ENCODE measurements at regions not wholly inside any gene's neighbourhood (a gene's known extent, or its start where the extent isn't known, plus 50 kb on each side); places are given as distances from the start of the nearest gene placed in this dataset.

- Histone ChIP-seq H4K8ac (ENCODE audit: low read depth, low read length) (no peak overlapping the region), H3K9me3 (ENCODE audit: insufficient read depth, low read depth, low read length) (no peaks in the 10 kb centered on the region), H4K12ac (ENCODE audit: low read depth, low read length) (no peak overlapping the region), H2BK12ac (ENCODE audit: low read length) (no peak overlapping the region), H3K27ac (ENCODE audit: low read depth, low read length) (no peak overlapping the region), H3K4ac (ENCODE audit: low read depth, low read length) (no peak overlapping the region), H4K91ac (ENCODE audit: low read depth, low read length) (no peak overlapping the region), H3K9ac (ENCODE audit: low read length) (no peak overlapping the region), H2BK120ac (ENCODE audit: insufficient read depth, low read length, poor library complexity) (no peak overlapping the region), H3K4me3 (ENCODE audit: low read depth, low read length) (no peak overlapping the region), H3K14ac (ENCODE audit: low read length) (no peak overlapping the region), H2BK5ac (ENCODE audit: low read depth, low read length, poor library complexity) (no peak overlapping the region), H3K79me2 (ENCODE audit: control insufficient read depth, insufficient read depth, low read length, poor library complexity) (no peaks in the 10 kb centered on the region), H3K4me1 (ENCODE audit: control insufficient read depth in 1 of 2, insufficient read depth in 2 of 2, low read length in 2 of 2) (no peaks in the 10 kb centered on the region), H3K27me3 (ENCODE audit: insufficient read depth, low read length) (no peaks in the 10 kb centered on the region), H3K18ac (ENCODE audit: low read length) (no peak overlapping the region), H3K36me3 (ENCODE audit: control insufficient read depth in 1 of 2, insufficient read depth in 2 of 2, low read length in 2 of 2) (no peaks in the 10 kb centered on the region), H2AFZ (ENCODE audit: insufficient read depth, low read length, poor library complexity) (no peak overlapping the region), H3K4me2 (ENCODE audit: low read length) (no peak overlapping the region), H2AK5ac (ENCODE audit: low read length) (no peak overlapping the region), H3K79me1 (ENCODE audit: low read length) (no peaks in the 10 kb centered on the region), H3K23ac (ENCODE audit: low read length) (no peak overlapping the region)
- DNase-seq = no peak
- no CpG with 5 or more reads among the region's 4 CpGs for WGBS (ENCODE audit: extremely low coverage, insufficient coverage, insufficient read length)
Observed at GRCh38 chr6:117034971-117035370, 157.9 kb downstream of the RFX6 start.

GRCh38 chr6:117050301-117050700, 173.3 kb downstream of the RFX6 start:
- H3K4me3 ChIP-seq (ENCODE audit: low read depth, low read length) = no peak overlapping the region
- H3K23ac ChIP-seq (ENCODE audit: low read length) = no peak overlapping the region
- no peak overlapping the region for H3K4ac ChIP-seq (ENCODE audit: low read depth, low read length)
- no peak overlapping the region for H4K8ac ChIP-seq (ENCODE audit: low read depth, low read length)
- no peaks in the 10 kb centered on the region for H3K79me2 ChIP-seq (ENCODE audit: control insufficient read depth, insufficient read depth, low read length, poor library complexity)
- H3K4me2 ChIP-seq (ENCODE audit: low read length) = no peak overlapping the region
- no peak overlapping the region for H3K18ac ChIP-seq (ENCODE audit: low read length)
- H2BK5ac ChIP-seq (ENCODE audit: low read depth, low read length, poor library complexity) = no peak overlapping the region
- no peaks in the 10 kb centered on the region for H3K4me1 ChIP-seq (ENCODE audit: control insufficient read depth in 1 of 2, insufficient read depth in 2 of 2, low read length in 2 of 2)
- H3K9ac ChIP-seq (ENCODE audit: low read length) = no peak overlapping the region
- H4K12ac ChIP-seq (ENCODE audit: low read depth, low read length) = no peak overlapping the region
- H3K14ac ChIP-seq (ENCODE audit: low read length) = no peak overlapping the region
- no peak overlapping the region for H3K27ac ChIP-seq (ENCODE audit: low read depth, low read length)
- H4K91ac ChIP-seq (ENCODE audit: low read depth, low read length) = no peak overlapping the region
- H2AK5ac ChIP-seq (ENCODE audit: low read length) = no peak overlapping the region
- no peaks in the 10 kb centered on the region for H3K27me3 ChIP-seq (ENCODE audit: insufficient read depth, low read length)
- H3K79me1 ChIP-seq (ENCODE audit: low read length) = no peaks in the 10 kb centered on the region
- no CpG with 5 or more reads among the region's 3 CpGs for WGBS (ENCODE audit: extremely low coverage, insufficient coverage, insufficient read length)
- no peaks in the 10 kb centered on the region for H3K9me3 ChIP-seq (ENCODE audit: insufficient read depth, low read depth, low read length)
- DNase-seq = no peak
- no peak overlapping the region for H2AFZ ChIP-seq (ENCODE audit: insufficient read depth, low read length, poor library complexity)
- H2BK120ac ChIP-seq (ENCODE audit: insufficient read depth, low read length, poor library complexity) = no peak overlapping the region
- no peaks in the 10 kb centered on the region for H3K36me3 ChIP-seq (ENCODE audit: control insufficient read depth in 1 of 2, insufficient read depth in 2 of 2, low read length in 2 of 2)
- no peak overlapping the region for H2BK12ac ChIP-seq (ENCODE audit: low read length)

GRCh38 chr6:117072134-117072533, 193.2 kb upstream of the VGLL2 start:
- Histone ChIP-seq H3K23ac (ENCODE audit: low read length) (no peak overlapping the region), H3K9ac (ENCODE audit: low read length) (no peak overlapping the region), H3K27ac (ENCODE audit: low read depth, low read length) (no peak overlapping the region), H3K9me3 (ENCODE audit: insufficient read depth, low read depth, low read length) (peaks cover 2% of the 10 kb centered on the region), H3K79me2 (ENCODE audit: control insufficient read depth, insufficient read depth, low read length, poor library complexity) (no peaks in the 10 kb centered on the region), H2BK12ac (ENCODE audit: low read length) (no peak overlapping the region), H2BK120ac (ENCODE audit: insufficient read depth, low read length, poor library complexity) (no peak overlapping the region), H2AFZ (ENCODE audit: insufficient read depth, low read length, poor library complexity) (no peak overlapping the region), H4K8ac (ENCODE audit: low read depth, low read length) (no peak overlapping the region), H3K36me3 (ENCODE audit: control insufficient read depth in 1 of 2, insufficient read depth in 2 of 2, low read length in 2 of 2) (no peaks in the 10 kb centered on the region), H3K4me2 (ENCODE audit: low read length) (no peak overlapping the region), H3K14ac (ENCODE audit: low read length) (no peak overlapping the region), H3K4ac (ENCODE audit: low read depth, low read length) (no peak overlapping the region), H3K4me3 (ENCODE audit: low read depth, low read length) (no peak overlapping the region), H4K91ac (ENCODE audit: low read depth, low read length) (no peak overlapping the region), H3K79me1 (ENCODE audit: low read length) (no peaks in the 10 kb centered on the region), H2BK5ac (ENCODE audit: low read depth, low read length, poor library complexity) (no peak overlapping the region), H3K4me1 (ENCODE audit: control insufficient read depth in 1 of 2, insufficient read depth in 2 of 2, low read length in 2 of 2) (no peaks in the 10 kb centered on the region), H3K18ac (ENCODE audit: low read length) (no peak overlapping the region), H3K27me3 (ENCODE audit: insufficient read depth, low read length) (no peaks in the 10 kb centered on the region), H2AK5ac (ENCODE audit: low read length) (no peak overlapping the region), H4K12ac (ENCODE audit: low read depth, low read length) (no peak overlapping the region)
- WGBS (ENCODE audit: extremely low coverage, insufficient coverage, insufficient read length) = no CpG with 5 or more reads among the region's 2 CpGs
- DNase-seq = no peak

GRCh38 chr6:117072781-117073180, 192.6 kb upstream of the VGLL2 start:
- Histone ChIP-seq H3K27me3 (ENCODE audit: insufficient read depth, low read length) (no peaks in the 10 kb centered on the region), H3K4me3 (ENCODE audit: low read depth, low read length) (no peak overlapping the region), H2AFZ (ENCODE audit: insufficient read depth, low read length, poor library complexity) (no peak overlapping the region), H3K14ac (ENCODE audit: low read length) (no peak overlapping the region), H2BK12ac (ENCODE audit: low read length) (no peak overlapping the region), H2BK5ac (ENCODE audit: low read depth, low read length, poor library complexity) (no peak overlapping the region), H3K9ac (ENCODE audit: low read length) (no peak overlapping the region), H3K27ac (ENCODE audit: low read depth, low read length) (no peak overlapping the region), H3K79me2 (ENCODE audit: control insufficient read depth, insufficient read depth, low read length, poor library complexity) (no peaks in the 10 kb centered on the region), H3K18ac (ENCODE audit: low read length) (no peak overlapping the region), H3K23ac (ENCODE audit: low read length) (no peak overlapping the region), H2AK5ac (ENCODE audit: low read length) (no peak overlapping the region), H4K8ac (ENCODE audit: low read depth, low read length) (no peak overlapping the region), H3K4me2 (ENCODE audit: low read length) (no peak overlapping the region), H3K36me3 (ENCODE audit: control insufficient read depth in 1 of 2, insufficient read depth in 2 of 2, low read length in 2 of 2) (no peaks in the 10 kb centered on the region), H4K12ac (ENCODE audit: low read depth, low read length) (no peak overlapping the region), H3K4me1 (ENCODE audit: control insufficient read depth in 1 of 2, insufficient read depth in 2 of 2, low read length in 2 of 2) (no peaks in the 10 kb centered on the region), H3K79me1 (ENCODE audit: low read length) (no peaks in the 10 kb centered on the region), H4K91ac (ENCODE audit: low read depth, low read length) (no peak overlapping the region), H3K9me3 (ENCODE audit: insufficient read depth, low read depth, low read length) (peaks cover 2% of the 10 kb centered on the region), H2BK120ac (ENCODE audit: insufficient read depth, low read length, poor library complexity) (no peak overlapping the region), H3K4ac (ENCODE audit: low read depth, low read length) (no peak overlapping the region)
- WGBS (ENCODE audit: extremely low coverage, insufficient coverage, insufficient read length) = no CpG with 5 or more reads among the region's 5 CpGs
- DNase-seq = no peak

All from trophoblast cell (in vitro differentiated cells and primary cell).